Calu3 (cell line): ENCODE measurements at regions not wholly inside any gene's neighbourhood (a gene's known extent, or its start where the extent isn't known, plus 50 kb on each side); places are given as distances from the start of the nearest gene placed in this dataset.

Source experiments
- BruUV-seq: library from RNA; stranded (reverse); fragments of 400-500 nt; replicated peaks from 2 replicates; lab custom pipeline; 2021; lab: Mats Ljungman, UMichigan
- CTCF ChIA-PET: fragments of 300-600 bp; sonication (Branson Sonifier 250); formaldehyde crosslinking; loops from one replicate; lab custom pipeline; 2022; ENCODE audit warnings: antibody characterized with exemption; lab: Charles Lee
- DNase-seq: peaks from one replicate; pipeline ENCODE4 v3.0.0; 2022
- H3K27ac Mint-ChIP-seq: one replicate; pipeline ENCODE4 v1.8.0; 2022; ENCODE audit warnings: mixed read lengths; ENCODE audit not compliant: unreplicated experiment
- H3K27me3 Mint-ChIP-seq: one replicate; pipeline ENCODE4 v1.8.0; 2022; ENCODE audit warnings: mixed read lengths; ENCODE audit not compliant: unreplicated experiment
- H3K36me3 Mint-ChIP-seq: one replicate; pipeline ENCODE4 v1.8.0; 2022; ENCODE audit warnings: mild to moderate bottlenecking, moderate library complexity, mixed read lengths; ENCODE audit not compliant: insufficient read depth, unreplicated experiment
- H3K4me1 Mint-ChIP-seq: one replicate; pipeline ENCODE4 v1.8.0; 2022; ENCODE audit warnings: mild to moderate bottlenecking, low read depth, mixed read lengths; ENCODE audit not compliant: unreplicated experiment
- H3K4me3 Mint-ChIP-seq: one replicate; pipeline ENCODE4 v1.8.0; 2022; ENCODE audit warnings: mild to moderate bottlenecking, low read depth, moderate library complexity, mixed read lengths; ENCODE audit not compliant: unreplicated experiment
- H3K9me3 Mint-ChIP-seq: one replicate; pipeline ENCODE4 v1.8.0; 2022; ENCODE audit warnings: low read depth, mixed read lengths; ENCODE audit not compliant: unreplicated experiment
- CTCF ChIP-seq: fragments of 200-600 bp; IDR thresholded peaks from one replicate; pipeline ENCODE4 v1.8.0; 2022; ENCODE audit warnings: antibody characterized with exemption; ENCODE audit not compliant: unreplicated experiment
- intact Hi-C: fragments of 100-400 bp; cut with micrococcal nuclease; formaldehyde crosslinking; loops from one replicate; pipeline ENCODE4 v1.10.0; 2022; ENCODE audit not compliant: unreplicated experiment

- Mint-ChIP-seq H3K27ac (no peak overlapping the region), H3K27me3 (no peaks in the 10 kb centered on the region), H3K4me1 (no peaks in the 10 kb centered on the region), H3K9me3 (no peaks in the 10 kb centered on the region), H3K4me3 (no peak overlapping the region), H3K36me3 (no peaks in the 10 kb centered on the region)
- TF ChIP-seq CTCF, result no peak
- CTCF ChIA-PET, result no interaction called here
- no TSS peak for BruUV-seq
- DNase-seq, result no peak
- intact Hi-C loops, result no loop called here
These were observed 98.4 kb downstream of the ZIC5 start for GRCh38 chr13:99873141-99873540.

GRCh38 chr13:99871249-99871898 lies 100.2 kb downstream of the ZIC5 start:
- CTCF ChIA-PET, result no interaction called here
- Mint-ChIP-seq H3K4me3 (no peak overlapping the region), H3K27me3 (no peaks in the 10 kb centered on the region), H3K27ac (no peak overlapping the region), H3K9me3 (no peaks in the 10 kb centered on the region), H3K36me3 (no peaks in the 10 kb centered on the region), H3K4me1 (no peaks in the 10 kb centered on the region)
- no peak for DNase-seq
- BruUV-seq, result no TSS peak
- TF ChIP-seq CTCF, result no peak
- intact Hi-C loops, result no loop called here

- Mint-ChIP-seq H3K27me3 (no peaks in the 10 kb centered on the region), H3K36me3 (no peaks in the 10 kb centered on the region), H3K4me3 (no peak overlapping the region), H3K4me1 (no peaks in the 10 kb centered on the region), H3K9me3 (no peaks in the 10 kb centered on the region), H3K27ac (no peak overlapping the region)
- CTCF ChIA-PET, result no interaction called here
- TF ChIP-seq CTCF, result no peak
- BruUV-seq, result no TSS peak
- intact Hi-C loops, result no loop called here
- no peak for DNase-seq
These were observed 101.0 kb downstream of the ZIC5 start for GRCh38 chr13:99870541-99870940.

- no peaks in the 10 kb centered on the region for H3K9me3 Mint-ChIP-seq
- no TSS peak for BruUV-seq
- H3K4me3 Mint-ChIP-seq, result no peak overlapping the region
- H3K27ac Mint-ChIP-seq, result no peak overlapping the region
- H3K36me3 Mint-ChIP-seq, result no peaks in the 10 kb centered on the region
- H3K27me3 Mint-ChIP-seq, result no peaks in the 10 kb centered on the region
- no peak for DNase-seq
- intact Hi-C loops, result no loop called here
- CTCF ChIA-PET, result no interaction called here
- H3K4me1 Mint-ChIP-seq, result no peaks in the 10 kb centered on the region
- TF ChIP-seq CTCF, result no peak
These were observed 101.7 kb downstream of the ZIC5 start for GRCh38 chr13:99869830-99870229.
